GM06990 (cell line): ENCODE measurements at regions not wholly inside any gene's neighbourhood (a gene's known extent, or its start where the extent isn't known, plus 50 kb on each side); places are given as distances from the start of the nearest gene placed in this dataset.

Experiments
- DNase-seq: peaks from one replicate; pipeline ENCODE4 v3.0.0-alpha.2; 2011; ENCODE audit not compliant: insufficient read length; ENCODE audit errors: extremely low read depth
- H3K27me3 ChIP-seq: replicated peaks from 2 replicates; pipeline ENCODE4 v1.6.0; 2011; ENCODE audit warnings: low read length; ENCODE audit not compliant: control insufficient read depth, insufficient read depth
- H3K36me3 ChIP-seq: 2 replicates; pipeline ENCODE4 v1.5.1; 2011; ENCODE audit warnings: low read length; ENCODE audit not compliant: control insufficient read depth, insufficient read depth
- H3K4me3 ChIP-seq: replicated peaks from 2 replicates; pipeline ENCODE4 v1.5.1; 2011; ENCODE audit warnings: low read depth, mild to moderate bottlenecking, control low read depth, low read length
- TF ChIP-seq, protein P1 (sequence below): IDR thresholded peaks from 2 replicates; pipeline ENCODE4 v1.5.1; 2011; ENCODE audit warnings: low read length, control low read depth, mild to moderate bottlenecking, inconsistent platforms; ENCODE audit not compliant: insufficient read depth, poor library complexity, severe bottlenecking

GRCh38 chr1:213690341-213690917 is 297.3 kb upstream of the PROX1 start:
- no peaks in the 10 kb centered on the region; the same call in 1 of the 2 replicates for H3K27me3 ChIP-seq
- no peaks in the 10 kb centered on the region for H3K36me3 ChIP-seq
- no peak overlapping the region for H3K4me3 ChIP-seq
- no peak for DNase-seq
- TF ChIP-seq, protein P1, sequence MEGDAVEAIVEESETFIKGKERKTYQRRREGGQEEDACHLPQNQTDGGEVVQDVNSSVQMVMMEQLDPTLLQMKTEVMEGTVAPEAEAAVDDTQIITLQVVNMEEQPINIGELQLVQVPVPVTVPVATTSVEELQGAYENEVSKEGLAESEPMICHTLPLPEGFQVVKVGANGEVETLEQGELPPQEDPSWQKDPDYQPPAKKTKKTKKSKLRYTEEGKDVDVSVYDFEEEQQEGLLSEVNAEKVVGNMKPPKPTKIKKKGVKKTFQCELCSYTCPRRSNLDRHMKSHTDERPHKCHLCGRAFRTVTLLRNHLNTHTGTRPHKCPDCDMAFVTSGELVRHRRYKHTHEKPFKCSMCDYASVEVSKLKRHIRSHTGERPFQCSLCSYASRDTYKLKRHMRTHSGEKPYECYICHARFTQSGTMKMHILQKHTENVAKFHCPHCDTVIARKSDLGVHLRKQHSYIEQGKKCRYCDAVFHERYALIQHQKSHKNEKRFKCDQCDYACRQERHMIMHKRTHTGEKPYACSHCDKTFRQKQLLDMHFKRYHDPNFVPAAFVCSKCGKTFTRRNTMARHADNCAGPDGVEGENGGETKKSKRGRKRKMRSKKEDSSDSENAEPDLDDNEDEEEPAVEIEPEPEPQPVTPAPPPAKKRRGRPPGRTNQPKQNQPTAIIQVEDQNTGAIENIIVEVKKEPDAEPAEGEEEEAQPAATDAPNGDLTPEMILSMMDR, result no peak

DNA sequence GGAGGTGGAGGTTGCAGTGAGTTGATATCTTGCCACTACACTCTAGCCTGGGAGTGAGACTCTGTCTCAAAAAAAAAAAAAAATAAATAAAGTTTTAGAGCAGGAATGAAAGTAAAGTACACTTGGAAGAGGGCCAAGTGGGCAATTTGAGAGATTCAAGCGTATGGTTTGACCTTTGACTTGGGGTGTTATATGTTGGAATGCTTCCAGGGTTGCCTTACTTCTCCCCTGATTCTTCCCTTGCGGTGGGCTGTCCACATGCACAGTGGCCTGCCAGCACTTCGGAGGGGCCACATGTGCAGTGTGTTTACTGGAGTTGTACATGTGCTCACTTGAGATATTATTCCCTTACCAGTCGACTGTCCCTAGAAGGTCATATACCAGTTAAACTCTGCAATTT is 295.5 kb upstream of the PROX1 start:
- DNase-seq, result no peak
- TF ChIP-seq, protein P1, result no peak
- Histone ChIP-seq H3K36me3 (no peaks in the 10 kb centered on the region), H3K4me3 (no peak overlapping the region), H3K27me3 (no peaks in the 10 kb centered on the region; the same call in 1 of the 2 replicates)

GRCh38 chr1:213693864-213694263 is 293.9 kb upstream of the PROX1 start:
- Histone ChIP-seq H3K4me3 (no peak overlapping the region), H3K36me3 (no peaks in the 10 kb centered on the region), H3K27me3 (no peaks in the 10 kb centered on the region; the same call in 1 of the 2 replicates)
- no peak for DNase-seq
- TF ChIP-seq, protein P1, result no peak

DNA sequence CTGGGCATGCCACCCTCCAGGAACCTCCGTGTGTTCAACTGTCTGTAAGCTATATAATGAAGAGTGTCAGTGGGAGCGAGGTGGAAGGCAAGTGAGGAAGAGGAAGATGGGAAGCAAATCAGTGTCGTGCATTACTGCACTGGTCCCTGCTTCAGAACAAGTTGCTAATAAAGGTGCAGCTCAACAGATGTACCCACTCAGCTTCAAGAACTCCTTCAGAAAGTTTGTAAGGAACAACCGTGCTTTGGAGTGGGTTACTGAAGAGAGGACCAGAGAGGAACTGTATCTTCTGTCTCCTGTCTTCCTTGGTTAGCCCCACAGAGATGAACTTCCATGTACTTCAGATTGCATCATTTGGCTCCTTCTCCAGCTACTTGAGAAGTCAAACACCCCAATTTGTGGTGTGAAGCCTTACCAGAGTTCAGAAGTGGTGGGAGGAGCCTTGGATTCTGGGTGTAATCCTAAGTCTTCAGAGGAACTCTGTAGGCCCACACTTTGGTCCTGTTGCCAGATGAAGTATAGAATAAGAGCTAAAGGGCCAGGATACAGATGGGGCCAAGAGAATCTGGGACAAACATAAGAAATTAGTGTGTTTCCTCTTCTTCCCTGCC is 290.5 kb upstream of the PROX1 start:
- Histone ChIP-seq H3K36me3 (no peaks in the 10 kb centered on the region), H3K4me3 (no peak overlapping the region), H3K27me3 (no peaks in the 10 kb centered on the region; the same call in 1 of the 2 replicates)
- TF ChIP-seq, protein P1, result no peak
- no peak for DNase-seq

- DNase-seq, result no peak
- TF ChIP-seq, protein P1, result no peak
- Histone ChIP-seq H3K4me3 (no peak overlapping the region), H3K36me3 (no peaks in the 10 kb centered on the region), H3K27me3 (no peaks in the 10 kb centered on the region; the same call in 1 of the 2 replicates)
Observed at GRCh38 chr1:213698092-213698702, 289.6 kb upstream of the PROX1 start.
